Suprapubic skin (tissue), 4 donors: ENCODE measurements at regions not wholly inside any gene's neighbourhood (a gene's known extent, or its start where the extent isn't known, plus 50 kb on each side); places are given as distances from the start of the nearest gene placed in this dataset.
"Not testable (repeated sequence)": the region's sequence is repeated elsewhere in the genome, so short reads cannot be mapped to it uniquely, and the experiment has no call there.

Experiments used
- DNase-seq, 2 donors: peaks; one replicate each; pipeline ENCODE4 v3.0.0-alpha.2; 2019; ENCODE audit warnings: low spot score in 2 of 2
- H3K27ac ChIP-seq: fragments of 200-600 bp; sonication (generic); one replicate; pipeline ENCODE4 v1.5.1; 2019
- H3K27me3 ChIP-seq: fragments of 200-600 bp; sonication (generic); one replicate; pipeline ENCODE4 v1.5.1; 2019
- H3K36me3 ChIP-seq: fragments of 200-600 bp; sonication (generic); one replicate; pipeline ENCODE4 v1.5.1; 2019
- H3K4me1 ChIP-seq: fragments of 200-600 bp; sonication (generic); one replicate; pipeline ENCODE4 v1.5.1; 2019
- H3K4me3 ChIP-seq: fragments of 200-600 bp; sonication (generic); one replicate; pipeline ENCODE4 v1.5.1; 2019; ENCODE audit warnings: mild to moderate bottlenecking
- H3K9me3 ChIP-seq: fragments of 200-600 bp; sonication (generic); one replicate; pipeline ENCODE4 v1.5.1; 2019
- EP300 ChIP-seq: sonication (generic); formaldehyde crosslinking; IDR thresholded peaks from one replicate; pipeline ENCODE4 v1.6.1; 2017; ENCODE audit warnings: antibody characterized with exemption
- POLR2A ChIP-seq, 2 donors: fragments of 450-650 bp; IDR thresholded peaks; one replicate each; pipeline ENCODE4 v1.6.1; 2017; ENCODE audit warnings: antibody characterized with exemption in 2 of 2, mild to moderate bottlenecking in 2 of 2, moderate library complexity in 2 of 2
- POLR2AphosphoS5 ChIP-seq, 3 donors: sonication (generic); formaldehyde crosslinking; IDR thresholded peaks; one replicate each; pipeline ENCODE4 v1.6.1; 2017; ENCODE audit warnings: antibody characterized with exemption in 3 of 3
- WGBS: methylation state at CpG from one replicate; pipeline ENCODE4 v1.1.5; 2018; 5-methylcytosine and 5-hydroxymethylcytosine counted together
- TF ChIP-seq, protein P1 (sequence below), 2 donors: fragments of 200-600 bp in 1 of 2; fragments of 450-650 bp in 1 of 2; sonication (generic) in 1 of 2; IDR thresholded peaks; one replicate each; pipeline ENCODE4 v1.5.1; 2016 to 2019; ENCODE audit warnings: antibody characterized with exemption in 2 of 2, mild to moderate bottlenecking in 1 of 2, moderate library complexity in 1 of 2

DNA sequence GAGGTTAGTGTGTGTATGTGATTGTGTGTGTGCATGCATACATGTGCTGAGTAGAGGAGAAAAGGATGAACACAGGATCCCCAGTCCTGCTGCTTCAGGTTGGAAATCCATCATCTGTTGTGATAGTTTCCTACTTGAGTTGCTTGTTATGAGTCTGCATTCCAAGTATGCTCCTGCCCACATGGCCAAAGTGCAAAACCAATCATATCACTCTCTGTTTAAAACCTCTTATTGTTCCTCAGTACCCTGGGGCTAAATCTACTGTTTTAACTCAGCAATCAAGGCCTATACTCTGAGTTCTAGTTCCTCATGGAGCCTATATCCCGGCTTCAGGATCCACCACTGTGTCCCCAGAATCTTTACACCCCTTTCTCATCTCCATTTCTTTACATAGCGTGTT is 139.9 kb upstream of the TLE3 start:
- H3K36me3 ChIP-seq, result no peaks in the 10 kb centered on the region
- no peak overlapping the region for H3K27ac ChIP-seq
- no peak for DNase-seq
- no peaks in the 10 kb centered on the region for H3K4me1 ChIP-seq
- H3K9me3 ChIP-seq, result no peaks in the 10 kb centered on the region
- TF ChIP-seq, protein P1, sequence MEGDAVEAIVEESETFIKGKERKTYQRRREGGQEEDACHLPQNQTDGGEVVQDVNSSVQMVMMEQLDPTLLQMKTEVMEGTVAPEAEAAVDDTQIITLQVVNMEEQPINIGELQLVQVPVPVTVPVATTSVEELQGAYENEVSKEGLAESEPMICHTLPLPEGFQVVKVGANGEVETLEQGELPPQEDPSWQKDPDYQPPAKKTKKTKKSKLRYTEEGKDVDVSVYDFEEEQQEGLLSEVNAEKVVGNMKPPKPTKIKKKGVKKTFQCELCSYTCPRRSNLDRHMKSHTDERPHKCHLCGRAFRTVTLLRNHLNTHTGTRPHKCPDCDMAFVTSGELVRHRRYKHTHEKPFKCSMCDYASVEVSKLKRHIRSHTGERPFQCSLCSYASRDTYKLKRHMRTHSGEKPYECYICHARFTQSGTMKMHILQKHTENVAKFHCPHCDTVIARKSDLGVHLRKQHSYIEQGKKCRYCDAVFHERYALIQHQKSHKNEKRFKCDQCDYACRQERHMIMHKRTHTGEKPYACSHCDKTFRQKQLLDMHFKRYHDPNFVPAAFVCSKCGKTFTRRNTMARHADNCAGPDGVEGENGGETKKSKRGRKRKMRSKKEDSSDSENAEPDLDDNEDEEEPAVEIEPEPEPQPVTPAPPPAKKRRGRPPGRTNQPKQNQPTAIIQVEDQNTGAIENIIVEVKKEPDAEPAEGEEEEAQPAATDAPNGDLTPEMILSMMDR (IDR thresholded peaks at IDR 0.05), result no peak
- no peak for TF ChIP-seq POLR2AphosphoS5 (IDR thresholded peaks at IDR 0.05)
- no peak for TF ChIP-seq EP300
- no peak for TF ChIP-seq POLR2A (IDR thresholded peaks at IDR 0.05)
- H3K27me3 ChIP-seq, result no peaks in the 10 kb centered on the region
- 97% methylated on average over 2 of the region's 2 CpGs for WGBS
- no peak overlapping the region for H3K4me3 ChIP-seq

DNA sequence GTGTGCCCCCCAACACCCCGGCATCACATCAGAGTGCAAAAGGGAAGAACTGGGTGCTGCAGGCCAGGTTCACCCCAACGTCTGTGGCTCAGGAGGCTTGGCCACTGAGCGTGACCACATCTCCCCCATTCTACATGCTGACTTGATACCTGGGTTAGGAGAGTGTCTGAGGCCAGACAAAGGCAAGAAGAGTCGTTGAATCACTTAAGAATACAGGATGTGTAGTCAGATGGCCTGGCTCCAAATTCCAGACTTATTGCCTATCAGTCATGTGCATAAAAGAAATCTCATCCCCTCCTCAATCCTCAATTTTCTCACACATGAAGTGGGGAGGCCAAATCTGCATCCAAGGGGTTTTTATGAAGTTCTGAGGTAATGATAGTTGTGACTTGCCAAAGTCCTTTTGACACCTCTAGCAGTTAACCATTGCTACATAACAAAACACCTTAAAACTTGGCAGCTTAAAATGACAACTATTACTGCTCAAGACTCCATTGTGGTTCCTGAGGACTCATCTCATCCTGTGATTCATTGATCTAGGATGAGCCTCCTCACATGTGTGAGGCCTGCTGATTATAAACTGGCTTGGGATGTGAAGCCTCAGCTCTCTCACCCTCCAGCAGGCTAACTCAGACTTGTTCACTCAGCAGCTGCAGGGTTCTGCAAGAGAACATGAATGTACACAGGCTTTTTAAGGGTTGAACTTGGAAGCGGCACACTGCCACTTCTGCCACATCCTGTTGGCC is 138.8 kb upstream of the TLE3 start:
- TF ChIP-seq EP300, result no peak
- no peak for TF ChIP-seq POLR2A (IDR thresholded peaks at IDR 0.05)
- TF ChIP-seq, protein P1 (IDR thresholded peaks at IDR 0.05), result no peak
- TF ChIP-seq POLR2AphosphoS5 (IDR thresholded peaks at IDR 0.05), result no peak
- Histone ChIP-seq H3K27me3 (no peaks in the 10 kb centered on the region), H3K36me3 (no peaks in the 10 kb centered on the region), H3K9me3 (peaks cover 4% of the 10 kb centered on the region), H3K4me1 (no peaks in the 10 kb centered on the region), H3K4me3 (no peak overlapping the region), H3K27ac (no peak overlapping the region)
- 38% methylated on average over 1 of the region's 5 CpGs for WGBS
- DNase-seq, result peak in 1 of 2 donors; percentile 15

DNA sequence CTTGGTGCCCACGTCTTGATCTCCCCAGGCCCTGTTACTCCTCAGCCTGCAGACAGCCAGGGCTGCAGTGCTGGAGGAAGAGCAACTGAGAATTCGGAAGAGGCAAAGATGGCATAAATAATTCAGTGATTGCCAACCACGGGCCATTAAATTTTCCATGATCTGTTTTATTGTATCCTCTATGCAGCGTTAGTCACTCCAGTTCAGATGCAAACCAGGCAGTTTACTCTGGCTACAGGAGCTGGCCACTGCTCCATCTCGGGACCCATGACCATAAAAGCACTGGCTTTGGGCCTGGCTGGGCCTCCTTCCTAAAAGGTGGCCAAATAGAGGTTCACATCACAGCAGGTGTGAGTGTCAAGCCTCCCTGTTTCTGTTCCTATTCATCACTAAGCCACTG is 137.6 kb upstream of the TLE3 start:
- Histone ChIP-seq H3K4me1 (no peaks in the 10 kb centered on the region), H3K27me3 (no peaks in the 10 kb centered on the region), H3K36me3 (no peaks in the 10 kb centered on the region), H3K4me3 (no peak overlapping the region), H3K27ac (no peak overlapping the region), H3K9me3 (peaks cover 4% of the 10 kb centered on the region)
- WGBS, result 69% methylated on average over 5 of the region's 5 CpGs
- peak in 1 of 2 donors; percentile 20 for DNase-seq
- TF ChIP-seq EP300 (no peak), POLR2A (IDR thresholded peaks at IDR 0.05) (no peak), POLR2AphosphoS5 (IDR thresholded peaks at IDR 0.05) (no peak)
- TF ChIP-seq, protein P1 (IDR thresholded peaks at IDR 0.05), result no peak

DNA sequence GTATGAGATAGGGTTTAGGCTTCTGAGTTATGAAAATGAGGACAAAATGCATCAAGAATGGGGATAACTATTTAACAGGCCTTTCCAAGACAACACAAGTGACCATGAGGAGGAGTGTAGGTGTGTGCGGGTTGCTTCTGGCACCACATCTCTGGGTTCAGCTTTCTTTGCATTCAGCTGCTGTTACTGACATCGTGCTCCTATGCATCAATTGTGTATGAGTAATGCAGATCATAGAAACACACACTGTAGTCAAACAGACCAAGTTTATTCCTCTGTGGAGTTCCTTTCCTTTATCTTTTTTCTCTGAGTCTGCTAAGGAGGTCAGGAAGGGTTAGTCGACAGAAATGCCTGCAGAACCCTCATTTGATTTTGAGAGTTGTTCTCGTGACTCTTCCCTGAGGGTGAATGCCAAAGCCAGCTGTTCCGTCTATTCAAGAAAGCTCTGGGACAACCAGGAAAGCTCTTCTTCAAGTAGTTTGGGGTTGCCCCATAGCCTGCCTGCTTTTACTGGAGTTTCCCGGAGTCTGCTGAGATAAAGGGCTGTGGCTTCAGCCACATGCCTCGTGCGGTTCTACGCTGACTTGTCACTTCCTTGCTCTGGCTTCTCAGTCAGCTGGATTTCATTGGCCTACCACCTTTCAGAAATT is 136.7 kb upstream of the TLE3 start:
- no peak for TF ChIP-seq POLR2AphosphoS5 (IDR thresholded peaks at IDR 0.05)
- no peak for TF ChIP-seq EP300
- no peak for TF ChIP-seq POLR2A (IDR thresholded peaks at IDR 0.05)
- TF ChIP-seq, protein P1 (IDR thresholded peaks at IDR 0.05), result no peak
- Histone ChIP-seq H3K27ac (no peak overlapping the region), H3K4me3 (no peak overlapping the region), H3K4me1 (no peaks in the 10 kb centered on the region), H3K27me3 (no peaks in the 10 kb centered on the region), H3K9me3 (peaks cover 4% of the 10 kb centered on the region), H3K36me3 (no peaks in the 10 kb centered on the region)
- 61% methylated on average over 9 of the region's 9 CpGs for WGBS
- DNase-seq, result peak in 1 of 2 donors; percentile 51

DNA sequence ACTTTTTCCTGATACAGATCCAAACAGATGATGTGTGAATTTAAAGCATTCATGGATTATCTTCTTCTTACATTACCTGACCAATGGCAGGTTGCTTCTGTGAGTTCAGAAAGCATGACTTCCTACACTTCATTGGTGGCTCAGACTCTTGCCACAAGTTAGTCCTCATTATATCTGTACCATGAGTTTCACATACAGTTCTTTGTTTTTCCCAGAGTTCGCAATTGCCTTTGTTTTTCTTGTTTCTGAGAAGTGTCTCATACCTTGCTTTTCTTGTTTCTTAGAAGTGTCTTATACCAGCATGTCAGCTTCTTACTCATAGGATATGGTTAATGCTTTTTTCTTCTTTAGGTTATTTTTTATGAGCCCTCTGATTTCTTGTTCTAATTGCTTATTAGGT is 133.8 kb upstream of the TLE3 start:
- WGBS, result 38% methylated on average over 1 of the region's 1 CpG
- Histone ChIP-seq H3K9me3 (peaks cover 4% of the 10 kb centered on the region), H3K4me3 (no peak overlapping the region), H3K27ac (no peak overlapping the region), H3K27me3 (no peaks in the 10 kb centered on the region), H3K36me3 (no peaks in the 10 kb centered on the region), H3K4me1 (no peaks in the 10 kb centered on the region)
- TF ChIP-seq POLR2AphosphoS5 (IDR thresholded peaks at IDR 0.05) (no peak), POLR2A (IDR thresholded peaks at IDR 0.05) (no peak)
- DNase-seq, result no peak

DNA sequence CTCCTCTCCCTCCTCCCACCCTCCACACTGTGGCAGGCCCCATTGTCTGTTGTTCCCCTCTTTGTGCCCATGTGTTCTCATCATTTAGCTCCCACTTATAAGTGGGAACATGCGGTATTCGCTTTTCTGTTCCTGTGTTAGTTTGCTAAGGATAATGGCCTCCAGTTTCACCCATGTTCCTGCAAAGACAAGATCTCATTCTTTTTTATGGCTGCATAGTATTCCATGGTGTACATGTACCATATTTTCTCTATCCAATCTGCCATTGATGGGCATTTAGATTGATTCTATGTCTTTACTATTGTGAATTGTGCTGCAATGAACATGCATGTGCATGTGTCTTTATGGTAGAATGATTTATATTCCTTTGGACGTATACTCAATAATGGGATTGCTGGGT is 130.2 kb upstream of the TLE3 start:
- DNase-seq, H3K27ac ChIP-seq, H3K4me1 ChIP-seq, H3K9me3 ChIP-seq, H3K36me3 ChIP-seq, H3K4me3 ChIP-seq, H3K27me3 ChIP-seq: not testable (repeated sequence)
- 94% methylated on average over 3 of the region's 3 CpGs for WGBS
